K562 (cell line): ENCODE measurements at regions not wholly inside any gene's neighbourhood (a gene's known extent, or its start where the extent isn't known, plus 50 kb on each side); places are given as distances from the start of the nearest gene placed in this dataset.
A peak's percentile ranks its signal among the peaks of the same experiment; 100 is the strongest.

ENCODE experiments used
- ATAC-seq: fragments of 200-7000 bp; cut with Tn5 transposase; 3 replicates; pipeline ENCODE4 v1.9.1; 2020; ENCODE audit warnings: moderate library complexity
- BruUV-seq: library from RNA; stranded (reverse); fragments of 400-500 nt; replicated peaks from 2 replicates; lab custom pipeline; 2021; lab: Mats Ljungman, UMichigan
- CTCF ChIA-PET: fragments of 300-600 bp; formaldehyde crosslinking; extraction: SDS; loops from one replicate; lab custom pipeline; 2021; ENCODE audit warnings: low intra/inter-chr PET ratio; lab: Yijun Ruan, JAX
- POLR2A ChIA-PET: fragments of 300-600, 350-650 bp; sonication (Branson Sonifier 250); formaldehyde crosslinking; extraction: SDS; loops from one replicate; lab custom pipeline; 2021; ENCODE audit warnings: antibody characterized with exemption, inconsistent platforms; lab: Yijun Ruan, JAX
- DNase-seq, 4 experiments: peaks; one replicate each; pipeline versions ENCODE4 v3.0.0 to v3.0.0-alpha.2; 2011 to 2018; ENCODE audit warnings: low spot score in 3 of 4, mixed read lengths in 3 of 4; ENCODE audit errors: extremely low read depth in 1 of 4
- FAIRE-seq: peaks from 2 replicates; lab custom pipeline; 2011; peaks lifted over from hg19 to GRCh38; lab: Jason Lieb, UNC
- H2AFZ ChIP-seq: 2 replicates; pipeline ENCODE4 v1.6.0; 2011; ENCODE audit warnings: low read depth, low read length, control low read depth, inconsistent platforms
- H3K27ac ChIP-seq: fragments of 200-600 bp; 3 replicates; pipeline ENCODE4 v1.8.0; 2011; ENCODE audit warnings: low read depth, mild to moderate bottlenecking, control low read depth, inconsistent platforms, low read length, moderate library complexity, mixed read lengths; ENCODE audit errors: extremely low read depth
- H3K27me3 ChIP-seq, 2 experiments: fragments of 300-600 bp in 1 of 2; 2 replicates in 1 of 2; 3 replicates in 1 of 2; pipeline versions ENCODE4 v1.6.0 to v1.8.0; 2011; ENCODE audit warnings: inconsistent platforms in 2 of 2, low read length in 2 of 2, mild to moderate bottlenecking in 1 of 2, mixed read lengths in 1 of 2, moderate library complexity in 1 of 2; ENCODE audit not compliant: control insufficient read depth in 2 of 2, insufficient read depth in 2 of 2
- H3K36me3 ChIP-seq: fragments of 300-600 bp; 3 replicates; pipeline ENCODE4 v1.8.0; 2011; ENCODE audit warnings: mild to moderate bottlenecking, low read length, inconsistent platforms; ENCODE audit not compliant: control insufficient read depth, insufficient read depth
- H3K4me1 ChIP-seq, 2 experiments: fragments of 200-600 bp in 1 of 2; replicated peaks in 1 of 2; 2 replicates in 1 of 2; 3 replicates in 1 of 2; pipeline versions ENCODE4 v1.5.1 to v1.8.0; 2011; ENCODE audit warnings: inconsistent platforms in 2 of 2, low read length in 2 of 2, mild to moderate bottlenecking in 1 of 2, mixed read lengths in 1 of 2, moderate library complexity in 1 of 2; ENCODE audit not compliant: control insufficient read depth in 2 of 2, insufficient read depth in 2 of 2
- H3K4me2 ChIP-seq: 2 replicates; pipeline ENCODE4 v1.6.1; 2011; ENCODE audit warnings: low read length, control low read depth, inconsistent platforms, mixed read lengths; ENCODE audit not compliant: insufficient read depth
- H3K4me3 ChIP-seq: fragments of 200-600 bp; sonication (generic), shearing (Covaris generic); 2 replicates; pipeline ENCODE4 v1.5.1; 2016; ENCODE audit warnings: control low read depth, inconsistent platforms
- H3K79me2 ChIP-seq: fragments of 200-600 bp; 3 replicates; pipeline ENCODE4 v1.8.0; 2011; ENCODE audit warnings: low read length, inconsistent platforms; ENCODE audit not compliant: control insufficient read depth, insufficient read depth
- H3K9ac ChIP-seq, 2 experiments: 2 replicates each; pipeline versions ENCODE4 v1.6.0 to v1.6.1; 2011; ENCODE audit warnings: low read depth in 2 of 2, low read length in 2 of 2, control low read depth in 1 of 2, inconsistent platforms in 1 of 2, mild to moderate bottlenecking in 1 of 2, mixed read lengths in 1 of 2; ENCODE audit not compliant: insufficient read depth in 1 of 2
- H3K9me1 ChIP-seq: one replicate; pipeline ENCODE4 v1.6.0; 2011; ENCODE audit warnings: inconsistent platforms, mild to moderate bottlenecking, low read length, moderate library complexity; ENCODE audit not compliant: control insufficient read depth, insufficient read depth
- H3K9me3 ChIP-seq: replicated peaks from 2 replicates; pipeline ENCODE4 v1.5.1; 2011; ENCODE audit warnings: low read depth, low read length, inconsistent platforms; ENCODE audit not compliant: control insufficient read depth, insufficient read depth
- H4K20me1 ChIP-seq: replicated peaks from 2 replicates; pipeline ENCODE4 v1.6.1; 2011; ENCODE audit warnings: low read length, inconsistent platforms, mixed read lengths; ENCODE audit not compliant: control insufficient read depth, insufficient read depth
- ATF3 ChIP-seq, 2 experiments: fragments of 450-650 bp in 1 of 2; sonication (generic) in 1 of 2; formaldehyde crosslinking in 1 of 2; IDR thresholded peaks in 1 of 2; conservative IDR thresholded peaks in 1 of 2; 2 replicates each; pipeline versions ENCODE4 v1.6.1 to v1.8.1; 2016 to 2023; ENCODE audit warnings: mild to moderate bottlenecking in 2 of 2, moderate library complexity in 2 of 2, inconsistent platforms in 1 of 2, missing genetic modification reagents in 1 of 2
- BDP1 ChIP-seq: IDR thresholded peaks from 3 replicates; pipeline ENCODE4 v1.6.1; 2011; ENCODE audit not compliant: insufficient read length, insufficient read depth
- CEBPB ChIP-seq: fragments of 450-650 bp; IDR thresholded peaks from 2 replicates; pipeline ENCODE4 v1.6.1; 2016; ENCODE audit warnings: missing genetic modification characterization, missing compliant biosample characterization
- CEBPG ChIP-seq, 3 experiments: fragments of 200-800 bp in 1 of 3; sonication (Bioruptor generic) in 1 of 3; sonication (generic) in 1 of 3; formaldehyde crosslinking in 1 of 3; IDR thresholded peaks in 2 of 3; conservative IDR thresholded peaks in 1 of 3; 2 replicates each; pipeline versions ENCODE4 v1.6.1 to v1.8.0; 2016 to 2022; ENCODE audit warnings: missing compliant biosample characterization in 2 of 3, missing genetic modification characterization in 2 of 3, mild to moderate bottlenecking in 1 of 3, missing genetic modification reagents in 1 of 3
- GTF2F1 ChIP-seq: IDR thresholded peaks from 2 replicates; pipeline ENCODE4 v1.6.1; 2011; ENCODE audit warnings: low read depth, low read length, improper control_type of control experiment
- MAX ChIP-seq: sonication (generic); formaldehyde crosslinking; IDR thresholded peaks from 2 replicates; pipeline ENCODE4 v1.9.0; 2022; ENCODE audit warnings: mild to moderate bottlenecking, missing genetic modification reagents
- MECOM ChIP-seq: fragments of 250-450 bp; sonication (Bioruptor Pico); IDR thresholded peaks from 2 replicates; pipeline ENCODE4 v1.8.0; 2022; ENCODE audit warnings: inconsistent platforms
- NKRF ChIP-seq: fragments of 450-650 bp; IDR thresholded peaks from 2 replicates; pipeline ENCODE4 v1.6.1; 2016; ENCODE audit warnings: borderline replicate concordance
- SMAD3 ChIP-seq: fragments of 450-650 bp; formaldehyde crosslinking; conservative IDR thresholded peaks from 2 replicates; pipeline ENCODE4 v1.4.0; 2020; ENCODE audit warnings: mild to moderate bottlenecking
- STAG1 ChIP-seq: sonication (generic); formaldehyde crosslinking; IDR thresholded peaks from 2 replicates; pipeline ENCODE4 v1.5.0; 2020; ENCODE audit warnings: missing genetic modification reagents, borderline replicate concordance
- THAP12 ChIP-seq: fragments of 250-450 bp; sonication (Bioruptor Pico); IDR thresholded peaks from 2 replicates; pipeline ENCODE4 v1.9.0; 2021; ENCODE audit warnings: mild to moderate bottlenecking, inconsistent platforms
- ZNF184 ChIP-seq: sonication (generic); formaldehyde crosslinking; IDR thresholded peaks from 2 replicates; pipeline ENCODE4 v1.5.0; 2020; ENCODE audit warnings: missing genetic modification reagents
- ZNF280A ChIP-seq: fragments of 450-650 bp; IDR thresholded peaks from 2 replicates; pipeline ENCODE4 v1.6.1; 2018; ENCODE audit warnings: mild to moderate bottlenecking, low read depth; ENCODE audit not compliant: partially characterized antibody
- ZNF3 ChIP-seq: fragments of 250-450 bp; sonication (Bioruptor Pico); IDR thresholded peaks from 2 replicates; pipeline ENCODE4 v1.5.0; 2021; ENCODE audit warnings: mild to moderate bottlenecking, moderate library complexity
- ZNF507 ChIP-seq: conservative IDR thresholded peaks from 2 replicates; pipeline ENCODE4 v1.6.1; 2017; ENCODE audit warnings: missing genetic modification characterization, missing compliant biosample characterization
- WGBS: fragments of 100-300 bp; shearing (Covaris generic); methylation state at CpG from one replicate; pipeline ENCODE4 v1.1.6; 2016; ENCODE audit warnings: low coverage, mixed read lengths; ENCODE audit not compliant: insufficient coverage; ENCODE audit errors: missing lambda C conversion rate; 5-methylcytosine and 5-hydroxymethylcytosine counted together
- in situ Hi-C: fragments of 300-500 bp; cut with MboI; formaldehyde crosslinking; loops from 4 replicates; pipeline ENCODE4 v1.15.0; 2018; ENCODE audit warnings: inconsistent platforms, mixed read lengths
- intact Hi-C: fragments of 100-400 bp; cut with micrococcal nuclease; formaldehyde crosslinking; loops from 2 replicates; pipeline ENCODE4 v1.14.2; 2022

GRCh38 chr15:39310633-39311032 is 270.2 kb upstream of the THBS1 start:
- Histone ChIP-seq H3K4me3 (no peak overlapping the region), H3K9ac (no peak overlapping the region), H3K9me1 (no peaks in the 10 kb centered on the region), H3K4me1 (no peaks in the 10 kb centered on the region), H3K79me2 (no peaks in the 10 kb centered on the region), H3K36me3 (no peaks in the 10 kb centered on the region), H3K4me2 (no peak overlapping the region), H2AFZ (no peak overlapping the region), H4K20me1 (no peaks in the 10 kb centered on the region), H3K27ac (no peak overlapping the region), H3K9me3 (no peaks in the 10 kb centered on the region), H3K27me3 (no peaks in the 10 kb centered on the region)
- in situ Hi-C loops: no loop called here
- DNase-seq (no peak), ATAC-seq (no peak), FAIRE-seq (no peak)
- WGBS: 0% methylated on average over 3 of the region's 3 CpGs
- intact Hi-C loops: loop anchor here (10.0 kb wide), 1 partner anchor 264 kb away; no protein-coding TSS in a partner anchor
- no TSS peak for BruUV-seq
- ChIA-PET CTCF (no interaction called here), POLR2A (no interaction called here)
- no peak for TF ChIP-seq SMAD3 (CRISPR knock-in tag)
- no peak for TF ChIP-seq MECOM (CRISPR knock-in tag)
- TF ChIP-seq STAG1 (CRISPR knock-in tag): no peak
- peak; percentile 71 for TF ChIP-seq CEBPB (tag)
- TF ChIP-seq BDP1: no peak
- TF ChIP-seq ZNF184 (CRISPR knock-in tag): no peak
- TF ChIP-seq ZNF280A: no peak
- TF ChIP-seq ATF3 (IDR thresholded peaks at IDR 0.05): peak; percentile 13; the same call in 1 of the 2 replicates
- TF ChIP-seq ATF3 (CRISPR knock-in tag; conservative IDR thresholded peaks at IDR 0.05): no peak
- TF ChIP-seq NKRF: no peak
- TF ChIP-seq ZNF3 (CRISPR knock-in tag): no peak
- TF ChIP-seq CEBPG (CRISPR knock-in tag; IDR thresholded peaks at IDR 0.05): no peak
- TF ChIP-seq CEBPG (tag; conservative IDR thresholded peaks at IDR 0.05 in 1 of 2, IDR thresholded peaks at IDR 0.05 in 1 of 2): peak; percentile 46 to 84
- TF ChIP-seq MAX (CRISPR knock-in tag): no peak
- TF ChIP-seq ZNF507 (tag): no peak
- TF ChIP-seq GTF2F1: no peak
- no peak for TF ChIP-seq THAP12
